ENCODE measurements at regions not wholly inside any gene's neighbourhood (a gene's known extent, or its start where the extent isn't known, plus 50 kb on each side); places are given as distances from the start of the nearest gene placed in this dataset.
"Not testable (repeated sequence)": the region's sequence is repeated elsewhere in the genome, so short reads cannot be mapped to it uniquely, and the experiment has no call there.

- DNase-seq (ENCODE audit: low spot score) = no peak
These were observed 281.1 kb downstream of the WDR11 start for GRCh38 chr10:121132273-121132672.

GRCh38 chr10:121133901-121134300 is 282.7 kb downstream of the WDR11 start:
- DNase-seq (ENCODE audit: low spot score) = no peak

GRCh38 chr10:121134711-121135110 is 283.5 kb downstream of the WDR11 start:
- DNase-seq (ENCODE audit: low spot score) = no peak

GRCh38 chr10:121135512-121135911 is 284.4 kb downstream of the WDR11 start:
- DNase-seq (ENCODE audit: low spot score) = no peak

- DNase-seq (ENCODE audit: low spot score) = no peak
These were observed 286.4 kb downstream of the WDR11 start for GRCh38 chr10:121137533-121137932.

- DNase-seq (ENCODE audit: low spot score) = no peak
These were observed 287.1 kb downstream of the WDR11 start for GRCh38 chr10:121138112-121138860.

GRCh38 chr10:121138918-121139317 is 287.8 kb downstream of the WDR11 start:
- no peak for DNase-seq (ENCODE audit: low spot score)

GRCh38 chr10:121145802-121146395 is 294.7 kb downstream of the WDR11 start:
- DNase-seq (ENCODE audit: low spot score) = not testable (repeated sequence)

GRCh38 chr10:121148921-121149320 is 297.8 kb downstream of the WDR11 start:
- no peak for DNase-seq (ENCODE audit: low spot score)

GRCh38 chr10:121152033-121152432 is 300.9 kb downstream of the WDR11 start:
- no peak for DNase-seq (ENCODE audit: low spot score)

GRCh38 chr10:121152935-121153334 is 301.8 kb downstream of the WDR11 start:
- DNase-seq (ENCODE audit: low spot score) = no peak

- DNase-seq (ENCODE audit: low spot score) = no peak
These were observed 303.1 kb downstream of the WDR11 start for GRCh38 chr10:121154310-121154709.

GRCh38 chr10:121154846-121155245 is 303.7 kb downstream of the WDR11 start:
- peak; percentile 84 for DNase-seq (ENCODE audit: low spot score)

- DNase-seq (ENCODE audit: low spot score) = no peak
These were observed 304.7 kb downstream of the WDR11 start for GRCh38 chr10:121155742-121156474.

- DNase-seq (ENCODE audit: low spot score) = no peak
These were observed 306.8 kb downstream of the WDR11 start for GRCh38 chr10:121157998-121158397.

GRCh38 chr10:121158988-121159579 is 307.9 kb downstream of the WDR11 start:
- DNase-seq (ENCODE audit: low spot score) = peak; percentile 94

- peak; percentile 80 for DNase-seq (ENCODE audit: low spot score)
These were observed 308.5 kb downstream of the WDR11 start for GRCh38 chr10:121159670-121160069.

GRCh38 chr10:121165276-121165675 is 314.1 kb downstream of the WDR11 start:
- no peak for DNase-seq (ENCODE audit: low spot score)

- DNase-seq (ENCODE audit: low spot score) = peak; percentile 59
These were observed 316.5 kb downstream of the WDR11 start for GRCh38 chr10:121167534-121168243.

- no peak for DNase-seq (ENCODE audit: low spot score)
These were observed 317.5 kb downstream of the WDR11 start for GRCh38 chr10:121168545-121169216.

GRCh38 chr10:121169406-121169805 is 318.2 kb downstream of the WDR11 start:
- no peak for DNase-seq (ENCODE audit: low spot score)
